Bronchial epithelial cell (primary cell): ENCODE measurements at regions not wholly inside any gene's neighbourhood (a gene's known extent, or its start where the extent isn't known, plus 50 kb on each side); places are given as distances from the start of the nearest gene placed in this dataset.

Source experiments
- DNase-seq: peaks from one replicate; pipeline ENCODE4 v3.0.0-alpha.2; 2010; ENCODE audit warnings: low read depth
- FAIRE-seq: peaks from 2 replicates; lab custom pipeline; 2011; peaks lifted over from hg19 to GRCh38; lab: Jason Lieb, UNC
- H3K27me3 ChIP-seq: 2 replicates; pipeline ENCODE4 v1.5.1; 2011; ENCODE audit warnings: low read length; ENCODE audit not compliant: control insufficient read depth, insufficient read depth
- H3K36me3 ChIP-seq: 2 replicates; pipeline ENCODE4 v1.5.1; 2011; ENCODE audit warnings: low read length; ENCODE audit not compliant: control insufficient read depth, insufficient read depth
- H3K4me3 ChIP-seq: 2 replicates; pipeline ENCODE4 v1.5.1; 2011; ENCODE audit warnings: mild to moderate bottlenecking, low read depth, low read length, control low read depth
- TF ChIP-seq, protein P1 (sequence below): IDR thresholded peaks from 2 replicates; pipeline ENCODE4 v1.5.1; 2011; ENCODE audit warnings: mild to moderate bottlenecking, moderate library complexity, low read length, control low read depth, inconsistent platforms; ENCODE audit not compliant: insufficient read depth, severe bottlenecking

- TF ChIP-seq, protein P1, sequence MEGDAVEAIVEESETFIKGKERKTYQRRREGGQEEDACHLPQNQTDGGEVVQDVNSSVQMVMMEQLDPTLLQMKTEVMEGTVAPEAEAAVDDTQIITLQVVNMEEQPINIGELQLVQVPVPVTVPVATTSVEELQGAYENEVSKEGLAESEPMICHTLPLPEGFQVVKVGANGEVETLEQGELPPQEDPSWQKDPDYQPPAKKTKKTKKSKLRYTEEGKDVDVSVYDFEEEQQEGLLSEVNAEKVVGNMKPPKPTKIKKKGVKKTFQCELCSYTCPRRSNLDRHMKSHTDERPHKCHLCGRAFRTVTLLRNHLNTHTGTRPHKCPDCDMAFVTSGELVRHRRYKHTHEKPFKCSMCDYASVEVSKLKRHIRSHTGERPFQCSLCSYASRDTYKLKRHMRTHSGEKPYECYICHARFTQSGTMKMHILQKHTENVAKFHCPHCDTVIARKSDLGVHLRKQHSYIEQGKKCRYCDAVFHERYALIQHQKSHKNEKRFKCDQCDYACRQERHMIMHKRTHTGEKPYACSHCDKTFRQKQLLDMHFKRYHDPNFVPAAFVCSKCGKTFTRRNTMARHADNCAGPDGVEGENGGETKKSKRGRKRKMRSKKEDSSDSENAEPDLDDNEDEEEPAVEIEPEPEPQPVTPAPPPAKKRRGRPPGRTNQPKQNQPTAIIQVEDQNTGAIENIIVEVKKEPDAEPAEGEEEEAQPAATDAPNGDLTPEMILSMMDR = no peak
- Histone ChIP-seq H3K4me3 (no peak overlapping the region), H3K27me3 (no peaks in the 10 kb centered on the region), H3K36me3 (no peaks in the 10 kb centered on the region)
- FAIRE-seq (no peak), DNase-seq (no peak)
Observed at GRCh38 chr10:25713894-25714240, 220.2 kb upstream of the MYO3A start.

DNA sequence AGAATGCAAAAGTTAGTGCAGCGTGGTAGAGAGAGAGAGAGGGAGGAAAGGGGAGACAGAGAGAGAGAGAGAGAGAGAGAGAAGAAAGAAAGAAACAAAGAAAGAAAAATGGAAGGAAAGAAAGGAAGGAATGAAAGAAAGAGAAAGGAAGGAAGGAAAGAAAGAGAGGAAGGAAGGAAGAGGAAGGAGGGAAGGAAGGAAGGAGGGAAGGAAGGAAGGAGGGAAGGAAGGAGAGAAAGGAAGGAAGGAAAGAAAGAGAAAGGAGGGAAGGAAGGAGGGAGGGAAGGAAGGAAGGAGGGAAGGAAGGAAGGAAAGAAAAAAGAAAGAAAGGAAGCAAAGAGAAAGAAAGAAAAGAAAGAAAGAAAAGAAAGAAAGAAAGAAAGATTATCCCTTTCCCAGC lies 209.8 kb upstream of the MYO3A start:
- Histone ChIP-seq H3K27me3 (no peaks in the 10 kb centered on the region), H3K36me3 (no peaks in the 10 kb centered on the region), H3K4me3 (no peak overlapping the region)
- TF ChIP-seq, protein P1 = no peak
- no peak for FAIRE-seq
- DNase-seq = no peak

- Histone ChIP-seq H3K27me3 (no peaks in the 10 kb centered on the region), H3K36me3 (no peaks in the 10 kb centered on the region), H3K4me3 (no peak overlapping the region)
- TF ChIP-seq, protein P1 = peak; percentile 71
- peak; percentile 59 for DNase-seq
- FAIRE-seq = no peak
Observed at GRCh38 chr10:25725917-25726716, 207.9 kb upstream of the MYO3A start.

- TF ChIP-seq, protein P1 = no peak
- DNase-seq (no peak), FAIRE-seq (no peak)
- Histone ChIP-seq H3K27me3 (no peaks in the 10 kb centered on the region), H3K36me3 (no peaks in the 10 kb centered on the region), H3K4me3 (no peak overlapping the region)
Observed at GRCh38 chr10:25738776-25739175, 195.3 kb upstream of the MYO3A start.

DNA sequence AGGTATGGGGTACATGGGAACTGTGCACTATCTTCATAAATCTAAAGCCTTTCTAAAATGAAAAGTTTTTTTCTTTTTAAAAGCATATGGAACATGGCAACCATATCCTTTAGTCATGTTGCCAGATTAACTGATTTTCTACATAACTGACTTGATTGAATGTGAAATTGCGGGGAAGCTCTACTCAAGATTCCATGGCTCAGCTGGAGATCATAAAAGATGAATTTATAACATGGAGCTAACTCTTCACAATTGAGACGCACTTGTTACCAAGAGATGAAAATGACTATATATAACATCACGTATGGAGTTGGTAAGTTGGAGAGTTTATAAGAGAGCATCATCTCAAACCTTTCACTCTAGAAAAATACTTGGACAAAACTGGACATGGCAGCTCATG lies 190.2 kb upstream of the MYO3A start:
- Histone ChIP-seq H3K4me3 (no peak overlapping the region), H3K36me3 (no peaks in the 10 kb centered on the region), H3K27me3 (no peaks in the 10 kb centered on the region)
- FAIRE-seq = no peak
- TF ChIP-seq, protein P1 = no peak
- no peak for DNase-seq

DNA sequence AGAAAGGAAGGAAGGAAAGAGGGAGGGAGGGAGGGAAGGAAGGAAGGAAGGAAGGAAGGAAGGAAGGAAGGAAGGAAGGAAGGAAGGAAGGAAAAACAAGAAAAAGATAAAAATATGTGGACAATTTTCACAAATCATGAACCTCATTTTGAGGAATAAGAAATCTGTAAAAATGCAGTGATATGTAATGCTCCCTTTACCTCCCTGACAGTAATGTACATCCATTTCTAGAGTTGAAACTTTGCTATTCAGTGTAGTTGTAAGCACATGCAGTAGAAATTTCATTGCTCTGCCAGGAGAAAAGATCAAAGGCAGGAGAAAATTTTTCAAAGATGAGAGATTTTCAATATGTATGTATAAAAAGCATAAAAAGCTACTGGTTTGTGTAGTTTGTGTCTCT lies 189.5 kb upstream of the MYO3A start:
- TF ChIP-seq, protein P1 = no peak
- Histone ChIP-seq H3K4me3 (no peak overlapping the region), H3K36me3 (no peaks in the 10 kb centered on the region), H3K27me3 (no peaks in the 10 kb centered on the region)
- FAIRE-seq (no peak), DNase-seq (no peak)
